H54 (cell line): ENCODE measurements at regions not wholly inside any gene's neighbourhood (a gene's known extent, or its start where the extent isn't known, plus 50 kb on each side); places are given as distances from the start of the nearest gene placed in this dataset.
"Not testable (repeated sequence)": the region's sequence is repeated elsewhere in the genome, so short reads cannot be mapped to it uniquely, and the experiment has no call there.

ENCODE experiments used
- DNase-seq: peaks from one replicate; pipeline ENCODE4 v3.0.0; 2011; ENCODE audit warnings: low spot score, mixed read lengths; ENCODE audit not compliant: insufficient read length
- FAIRE-seq: peaks from 3 replicates; lab custom pipeline; 2011; peaks lifted over from hg19 to GRCh38; lab: Jason Lieb, UNC
- POLR2A ChIP-seq: IDR thresholded peaks from 2 replicates; pipeline ENCODE4 v1.6.1; 2011; ENCODE audit warnings: low read depth, mild to moderate bottlenecking, low read length

DNA sequence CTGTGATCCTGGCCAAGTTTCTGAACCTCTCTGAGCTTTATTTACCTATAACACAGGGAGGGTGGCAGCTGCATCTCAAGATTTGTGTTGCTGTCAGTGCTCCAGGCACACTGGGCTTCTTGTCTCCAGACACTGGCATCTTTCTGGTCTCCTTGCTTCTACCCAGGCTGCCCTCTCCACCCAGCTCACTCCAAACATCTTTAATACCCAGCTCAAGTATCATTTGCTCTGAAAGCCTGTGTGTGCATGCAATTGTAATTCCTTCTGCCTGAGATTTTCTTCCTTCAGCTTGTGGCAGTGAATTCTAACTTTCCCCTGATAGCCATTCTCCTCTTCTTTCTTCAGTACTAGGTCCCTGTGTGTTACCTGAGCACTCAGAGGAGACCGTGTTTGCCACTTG is 50.7 kb upstream of the USP7 start:
- DNase-seq (no peak), FAIRE-seq (no peak)
- no peak for TF ChIP-seq POLR2A

DNA sequence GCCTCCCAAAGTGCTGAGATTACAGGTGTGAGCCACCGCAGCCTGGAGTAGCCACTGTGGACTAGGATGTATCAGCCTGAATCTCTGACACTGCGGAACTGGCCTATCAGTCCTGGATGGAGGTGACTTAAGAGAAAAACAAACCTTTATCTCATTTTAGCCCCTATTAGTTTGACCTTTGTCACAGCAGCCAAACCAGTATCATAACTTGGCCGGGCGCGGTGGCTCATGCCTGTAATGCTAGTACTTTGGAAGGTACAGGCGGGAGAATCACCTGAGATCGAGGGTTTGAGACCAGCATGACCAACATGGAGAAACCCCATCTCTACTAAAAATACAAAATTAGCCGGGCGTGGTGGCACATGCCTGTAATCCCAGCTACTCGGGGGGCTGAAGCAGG is 51.8 kb upstream of the USP7 start:
- FAIRE-seq = no peak
- no peak for DNase-seq
- no peak for TF ChIP-seq POLR2A

DNA sequence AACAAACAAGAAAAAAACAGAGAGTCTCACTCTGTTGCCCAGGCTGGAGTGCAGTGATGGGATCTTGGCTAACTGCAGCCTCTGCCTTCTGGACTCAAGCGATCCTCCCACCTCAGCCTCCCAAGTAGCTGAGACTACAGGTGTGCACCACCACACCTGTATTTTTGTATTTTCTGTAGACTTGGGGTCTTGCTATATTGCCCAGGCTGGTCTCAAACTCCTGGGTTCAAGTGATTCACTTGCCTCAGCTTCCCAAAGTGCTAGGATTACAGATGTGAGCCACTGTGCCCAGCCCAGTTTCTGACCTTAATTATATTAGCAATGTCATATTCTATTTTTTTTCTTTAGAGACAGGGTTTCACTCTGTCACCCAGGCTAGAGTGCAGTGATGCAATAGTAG is 52.3 kb upstream of the USP7 start:
- not testable (repeated sequence) for FAIRE-seq, DNase-seq

DNA sequence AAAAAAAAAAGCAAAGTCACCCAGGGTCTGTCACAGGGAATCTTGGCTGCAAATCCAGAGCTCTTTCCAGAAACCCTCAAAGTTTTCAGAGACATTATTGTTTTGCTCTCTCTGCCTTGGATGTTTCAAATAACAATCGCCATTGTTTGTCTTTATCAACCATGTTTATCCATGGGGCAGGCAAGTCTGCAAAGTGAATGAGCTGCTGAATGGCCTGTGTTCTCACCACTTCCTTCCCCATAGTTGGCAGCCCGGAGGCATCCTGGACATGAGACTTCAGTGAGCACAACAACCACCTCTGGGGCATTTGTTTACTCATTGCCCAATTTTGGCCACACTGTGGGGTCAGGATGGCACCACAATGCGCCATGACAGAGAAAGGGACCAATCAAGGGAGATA is 53.1 kb upstream of the USP7 start:
- no peak for DNase-seq
- TF ChIP-seq POLR2A = no peak
- no peak for FAIRE-seq

DNA sequence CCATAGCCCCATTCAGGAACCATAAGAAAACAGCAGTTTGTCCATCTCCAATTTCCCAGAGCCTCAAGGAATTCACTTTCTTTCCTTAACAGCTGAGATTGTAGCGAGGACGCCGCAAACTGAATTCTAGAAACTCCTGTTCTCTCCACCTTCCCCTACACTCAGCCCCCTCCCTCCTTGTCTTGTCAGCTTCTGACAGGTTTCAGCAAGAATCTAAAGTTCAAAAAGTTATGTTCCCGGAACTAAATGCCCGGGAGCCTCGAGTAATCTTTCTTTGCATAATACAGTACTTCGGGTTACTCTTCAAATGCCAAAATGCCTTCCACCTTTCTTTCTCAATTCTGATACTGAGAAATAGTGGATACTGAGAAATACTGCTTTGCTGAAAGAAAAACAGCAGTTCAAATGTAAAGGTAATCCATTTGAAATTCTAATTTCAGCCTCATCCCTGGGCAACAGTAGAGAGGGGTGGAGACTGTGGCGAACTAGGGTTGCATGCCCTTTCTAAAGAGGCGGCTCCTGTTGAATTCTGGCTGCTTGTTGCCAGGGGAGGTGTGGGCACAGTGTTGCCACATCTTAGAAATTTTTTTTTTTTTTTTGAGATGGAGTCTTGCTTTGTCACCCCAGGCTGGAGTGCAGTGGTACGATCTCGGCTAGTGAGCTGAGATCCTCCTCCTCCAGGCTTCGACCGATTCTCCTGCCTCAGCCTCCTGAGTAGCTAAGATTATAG is 63.5 kb upstream of the USP7 start:
- DNase-seq = no peak
- FAIRE-seq = no peak
- TF ChIP-seq POLR2A = no peak

DNA sequence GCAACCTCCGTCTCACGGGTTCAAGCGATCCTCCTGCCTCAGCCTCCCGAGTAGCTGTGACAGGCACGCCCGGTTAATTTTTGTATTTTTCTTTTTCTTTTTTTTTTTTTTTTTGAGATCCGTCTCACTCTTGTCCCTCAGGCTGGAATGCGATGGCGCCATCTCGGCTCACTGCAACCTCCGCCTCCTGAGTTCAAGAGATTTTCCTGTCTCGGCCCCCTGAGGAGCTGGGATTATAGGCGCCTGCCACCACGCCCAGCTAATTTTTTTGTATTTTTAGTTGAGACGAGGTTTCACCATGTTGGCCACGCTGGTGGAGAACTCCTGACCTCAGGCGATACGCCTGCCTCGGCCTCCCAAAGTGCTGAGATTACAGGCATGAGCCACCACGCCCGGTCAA is 63.0 kb upstream of the HAPSTR1 start:
- not testable (repeated sequence) for FAIRE-seq, DNase-seq

DNA sequence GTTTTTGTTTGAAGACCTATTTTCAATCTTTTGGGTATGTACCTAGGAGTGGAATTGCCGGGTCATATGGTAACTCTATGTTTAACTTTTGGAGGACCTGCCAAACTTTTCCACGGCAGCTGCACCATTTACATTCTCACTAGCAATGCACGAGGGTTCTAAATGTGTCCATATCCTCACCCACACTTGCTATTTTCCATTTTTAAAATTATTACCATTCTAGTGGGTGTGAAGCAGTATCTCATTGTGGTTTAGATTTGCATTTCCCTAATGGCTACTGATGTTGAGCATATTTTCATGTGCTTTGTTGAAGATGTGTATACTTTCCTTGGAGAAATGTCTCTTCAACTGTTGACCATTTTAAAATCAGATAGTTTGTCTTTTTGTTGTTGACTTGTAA is 60.3 kb upstream of the HAPSTR1 start:
- no peak for TF ChIP-seq POLR2A
- DNase-seq (no peak), FAIRE-seq (no peak)

DNA sequence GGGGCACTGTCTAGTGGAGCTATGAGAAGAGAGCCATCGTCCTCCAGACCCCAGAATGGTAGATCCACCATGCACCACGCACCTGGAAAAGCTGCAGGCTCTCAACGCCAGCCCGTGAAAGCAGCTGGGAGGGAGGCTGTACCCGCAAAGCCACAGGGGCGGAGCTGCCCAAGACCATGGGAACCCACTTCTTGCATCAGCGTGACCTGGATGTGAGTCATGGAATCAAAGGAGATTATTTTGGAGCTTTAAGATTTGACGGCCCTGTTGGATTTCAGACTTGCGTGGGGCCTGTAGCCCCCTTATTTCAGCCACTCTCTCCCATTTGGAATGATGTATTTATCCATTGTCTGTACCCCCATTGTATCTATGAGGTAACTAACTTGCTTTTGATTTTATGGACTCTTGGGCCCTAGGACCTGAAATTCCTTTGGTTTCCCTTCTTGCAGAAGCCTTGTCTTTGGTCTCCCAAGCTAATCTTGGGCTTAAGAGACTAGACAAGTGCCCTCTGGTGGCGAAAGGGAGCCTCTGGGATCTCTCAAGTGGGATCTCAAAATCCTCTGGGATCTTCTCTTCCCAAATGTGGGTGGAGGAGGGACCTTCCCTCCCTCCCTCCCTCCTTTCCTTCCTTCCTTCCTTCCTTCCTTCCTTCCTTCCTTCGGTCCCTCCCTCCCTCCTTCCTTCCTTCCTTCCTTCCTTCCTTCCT is 58.2 kb upstream of the HAPSTR1 start:
- FAIRE-seq = peak; percentile 76
- no peak for TF ChIP-seq POLR2A

DNA sequence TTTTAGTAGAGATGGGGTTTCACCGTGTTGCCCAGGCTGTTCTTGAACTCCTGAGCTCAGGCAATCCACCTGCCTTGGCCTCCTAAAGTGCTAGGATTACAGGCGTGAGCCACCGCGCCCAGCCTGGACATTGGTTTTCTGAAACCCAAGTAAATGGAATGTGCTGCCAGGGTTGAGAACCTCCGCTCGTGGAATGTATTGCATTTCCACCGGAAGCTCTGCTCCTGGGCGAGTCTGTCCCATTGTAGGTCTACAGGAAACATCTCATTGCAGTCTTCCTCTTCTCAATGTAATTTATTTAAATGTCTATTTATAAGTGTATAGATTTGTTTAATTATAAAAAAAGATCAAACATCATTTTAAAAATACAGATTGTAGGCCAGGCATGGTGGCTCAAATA is 57.4 kb upstream of the HAPSTR1 start:
- DNase-seq (no peak), FAIRE-seq (no peak)
- TF ChIP-seq POLR2A = no peak

More for the DNA sequence above, 58.2 kb upstream of the HAPSTR1 start:
- peak; percentile 71 for DNase-seq

DNA sequence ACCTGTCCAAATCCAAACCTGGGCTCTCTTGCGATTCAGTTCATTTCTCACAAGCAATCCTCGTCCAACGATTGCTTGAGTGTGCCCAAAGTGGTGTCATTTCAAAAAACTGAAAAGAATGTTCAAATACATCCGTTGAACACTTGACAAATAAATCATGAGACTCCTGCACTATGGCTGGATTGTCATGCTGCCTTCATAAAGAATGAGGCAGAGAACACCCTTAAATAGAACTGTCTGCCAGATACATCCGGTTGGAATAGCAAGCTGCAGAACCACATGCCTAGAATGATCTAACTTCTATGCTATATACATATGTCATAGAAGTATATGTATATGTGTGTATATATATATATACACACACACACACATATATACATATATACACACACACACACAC is 55.4 kb upstream of the HAPSTR1 start:
- DNase-seq (no peak), FAIRE-seq (no peak)
- TF ChIP-seq POLR2A = no peak

DNA sequence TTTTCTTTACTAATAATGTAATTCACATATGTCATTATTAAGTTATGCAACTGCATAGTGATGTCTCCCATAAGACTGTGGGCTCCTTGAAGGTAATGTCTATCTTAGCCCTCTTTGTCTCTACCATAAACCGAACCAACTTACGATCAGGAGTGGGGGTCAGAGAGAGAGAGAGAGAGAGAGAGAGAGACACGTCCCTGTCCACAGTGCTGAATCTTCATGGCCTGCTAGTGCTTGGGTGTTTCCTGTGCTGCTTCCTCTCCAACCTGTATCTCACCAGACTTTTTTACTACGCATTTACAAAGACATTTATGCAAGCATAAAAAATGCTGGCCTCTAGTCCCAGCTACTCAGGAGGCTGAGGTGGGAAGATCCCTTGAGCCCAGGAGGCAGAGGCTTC is 52.2 kb upstream of the HAPSTR1 start:
- DNase-seq = no peak
- TF ChIP-seq POLR2A = no peak
- FAIRE-seq = no peak

DNA sequence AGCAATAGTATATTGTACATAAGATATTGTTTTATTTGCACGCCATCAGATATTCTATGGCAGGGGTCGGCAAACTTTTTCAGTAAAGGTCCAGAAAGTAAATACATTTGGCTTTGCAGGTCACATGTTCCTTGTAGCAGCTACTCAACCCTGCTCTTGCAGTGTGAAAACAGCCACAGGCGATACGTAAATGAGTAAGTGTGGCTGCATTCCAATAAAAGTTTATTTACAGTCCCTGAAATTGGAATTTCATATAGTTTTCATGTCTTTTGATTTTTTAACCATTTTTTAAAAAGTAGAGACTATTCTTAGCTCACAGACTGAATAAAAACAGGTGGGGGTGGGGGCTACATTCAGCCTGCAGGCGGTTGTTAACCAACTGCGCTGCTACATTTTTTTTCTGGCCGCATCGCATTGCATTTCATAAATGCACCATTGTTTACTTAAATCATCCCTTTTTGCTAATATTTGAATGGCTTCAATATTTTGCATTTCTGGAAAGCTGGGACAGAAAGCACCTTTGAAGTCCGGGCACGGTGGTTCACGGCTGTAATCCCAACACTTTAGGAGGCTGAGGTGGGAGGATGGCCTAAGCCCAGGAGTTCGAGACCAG is 50.5 kb upstream of the HAPSTR1 start:
- DNase-seq = no peak
- FAIRE-seq = no peak

More for the DNA sequence above, 50.5 kb upstream of the HAPSTR1 start:
- TF ChIP-seq POLR2A = no peak
